ENCODE measurements at regions not wholly inside any gene's neighbourhood (a gene's known extent, or its start where the extent isn't known, plus 50 kb on each side); places are given as distances from the start of the nearest gene placed in this dataset.

DNA sequence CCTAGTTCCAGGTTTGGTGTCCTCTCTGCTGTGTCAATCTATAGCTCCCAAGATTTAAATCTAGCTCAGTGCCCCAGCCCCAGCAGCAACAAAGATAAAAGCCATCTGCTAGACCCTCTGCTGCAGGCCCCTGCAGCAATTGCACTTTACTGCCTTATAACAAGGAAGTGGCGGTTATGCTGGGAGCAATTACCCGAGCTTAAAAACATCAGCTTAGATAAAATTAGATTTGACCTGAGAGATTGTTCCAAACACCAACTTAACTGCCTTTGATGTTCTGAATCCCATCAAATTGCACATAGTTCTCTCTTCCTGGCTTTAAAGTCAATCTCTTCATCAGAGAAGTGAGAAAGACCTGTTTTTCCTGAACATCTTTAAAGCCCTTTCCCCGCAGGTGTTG lies 62.4 kb upstream of the SHISA6 start (continued):
- no peak for TF ChIP-seq NRF1 (conservative IDR thresholded peaks at IDR 0.05; ENCODE audit: low read depth, low read length)

DNA sequence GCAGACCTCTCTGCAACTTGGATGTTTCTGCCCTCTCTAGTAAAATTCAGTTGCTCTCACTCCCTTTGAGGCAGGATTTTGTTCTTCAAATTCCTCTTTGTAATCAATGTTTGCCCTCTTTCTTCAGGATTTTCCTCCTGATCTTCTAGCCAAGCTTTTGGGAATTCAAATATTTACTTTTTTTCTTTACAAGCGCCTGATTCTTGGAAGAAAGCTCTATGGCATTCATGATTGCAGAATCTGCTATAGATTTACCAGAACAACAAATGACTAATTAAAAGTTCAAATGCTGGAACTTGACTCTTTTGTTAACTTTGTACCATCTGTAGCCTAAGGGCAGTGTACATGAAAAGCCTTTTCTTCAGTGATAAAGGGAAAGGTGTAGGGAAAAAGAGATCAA lies 63.7 kb upstream of the SHISA6 start:
- no peaks in the 10 kb centered on the region for H3K4me1 ChIP-seq (ENCODE audit: control insufficient read depth, insufficient read depth, low read length)
- in situ Hi-C loops (cut with MboI), result no loop called here
- no peak for ATAC-seq
- no peak for DNase-seq (ENCODE audit: low read depth, low spot score)
- CTCF ChIA-PET, result no interaction called here
- intact Hi-C loops (cut with micrococcal nuclease; ENCODE audit: unreplicated experiment), result no loop called here
- no peak overlapping the region for H3K4me2 ChIP-seq (ENCODE audit: control insufficient read depth, insufficient read depth)
- 0% methylated on average over 1 of the region's 1 CpG for WGBS (ENCODE audit: insufficient coverage, insufficient replicate concordance, low lambda C conversion rate, missing lambda C conversion rate)
- H3K4me3 ChIP-seq, result no peak overlapping the region
- H3K27me3 ChIP-seq (replicated peaks in 1 of 2; ENCODE audit: control insufficient read depth in 2 of 2, insufficient read depth in 2 of 2, low read length in 1 of 2), result no peaks in the 10 kb centered on the region
- BruUV-seq (replicated peaks), result no TSS peak
- TF ChIP-seq EP300 (IDR thresholded peaks at IDR 0.05; ENCODE audit: borderline replicate concordance in 1 of 2, control insufficient read depth in 1 of 2, low read depth in 2 of 2, low read length in 2 of 2) (no peak), ZNF274 (IDR thresholded peaks at IDR 0.05; ENCODE audit: insufficient read depth, insufficient read length) (no peak), SREBF2 (IDR thresholded peaks at IDR 0.05; ENCODE audit: low read length) (no peak), ZNF384 (IDR thresholded peaks at IDR 0.05; ENCODE audit: borderline replicate concordance, low read depth, low read length) (no peak)
- TF ChIP-seq, protein P1, sequence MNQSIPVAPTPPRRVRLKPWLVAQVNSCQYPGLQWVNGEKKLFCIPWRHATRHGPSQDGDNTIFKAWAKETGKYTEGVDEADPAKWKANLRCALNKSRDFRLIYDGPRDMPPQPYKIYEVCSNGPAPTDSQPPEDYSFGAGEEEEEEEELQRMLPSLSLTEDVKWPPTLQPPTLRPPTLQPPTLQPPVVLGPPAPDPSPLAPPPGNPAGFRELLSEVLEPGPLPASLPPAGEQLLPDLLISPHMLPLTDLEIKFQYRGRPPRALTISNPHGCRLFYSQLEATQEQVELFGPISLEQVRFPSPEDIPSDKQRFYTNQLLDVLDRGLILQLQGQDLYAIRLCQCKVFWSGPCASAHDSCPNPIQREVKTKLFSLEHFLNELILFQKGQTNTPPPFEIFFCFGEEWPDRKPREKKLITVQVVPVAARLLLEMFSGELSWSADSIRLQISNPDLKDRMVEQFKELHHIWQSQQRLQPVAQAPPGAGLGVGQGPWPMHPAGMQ (IDR thresholded peaks at IDR 0.05; ENCODE audit: borderline replicate concordance), result no peak
- TF ChIP-seq, protein P2, sequence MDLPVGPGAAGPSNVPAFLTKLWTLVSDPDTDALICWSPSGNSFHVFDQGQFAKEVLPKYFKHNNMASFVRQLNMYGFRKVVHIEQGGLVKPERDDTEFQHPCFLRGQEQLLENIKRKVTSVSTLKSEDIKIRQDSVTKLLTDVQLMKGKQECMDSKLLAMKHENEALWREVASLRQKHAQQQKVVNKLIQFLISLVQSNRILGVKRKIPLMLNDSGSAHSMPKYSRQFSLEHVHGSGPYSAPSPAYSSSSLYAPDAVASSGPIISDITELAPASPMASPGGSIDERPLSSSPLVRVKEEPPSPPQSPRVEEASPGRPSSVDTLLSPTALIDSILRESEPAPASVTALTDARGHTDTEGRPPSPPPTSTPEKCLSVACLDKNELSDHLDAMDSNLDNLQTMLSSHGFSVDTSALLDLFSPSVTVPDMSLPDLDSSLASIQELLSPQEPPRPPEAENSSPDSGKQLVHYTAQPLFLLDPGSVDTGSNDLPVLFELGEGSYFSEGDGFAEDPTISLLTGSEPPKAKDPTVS (IDR thresholded peaks at IDR 0.05; ENCODE audit: low read depth, low read length), result no peak
- no peak overlapping the region for H3K27ac ChIP-seq (ENCODE audit: control insufficient read depth, insufficient read depth)
- no peaks in the 10 kb centered on the region for H3K9me3 ChIP-seq (replicated peaks; ENCODE audit: control insufficient read depth, insufficient read depth, low read length)
- no peak overlapping the region for H2AFZ ChIP-seq (ENCODE audit: control insufficient read depth, low read depth, low read length)
- H3K79me2 ChIP-seq (ENCODE audit: control insufficient read depth, insufficient read depth, low read length), result no peaks in the 10 kb centered on the region
- H4K20me1 ChIP-seq (ENCODE audit: control insufficient read depth, insufficient read depth), result no peaks in the 10 kb centered on the region
- SMC1A ChIA-PET (ENCODE audit: uncharacterized antibody, unreplicated experiment), result no interaction called here
- no peak for FAIRE-seq
- no peaks in the 10 kb centered on the region for H3K36me3 ChIP-seq (ENCODE audit: control insufficient read depth in 2 of 2, insufficient read depth in 2 of 2, low read length in 1 of 2)
- RAD21 ChIA-PET (ENCODE audit: unreplicated experiment), result no interaction called here
- H3K9ac ChIP-seq (ENCODE audit: control insufficient read depth, insufficient read depth, low read length), result no peak overlapping the region
- POLR2A ChIA-PET, result no interaction called here
